BJ (cell line): ENCODE measurements at regions not wholly inside any gene's neighbourhood (a gene's known extent, or its start where the extent isn't known, plus 50 kb on each side); places are given as distances from the start of the nearest gene placed in this dataset.

Experiments used
- CTCF ChIA-PET: fragments of 350-600 bp; formaldehyde crosslinking; extraction: SDS; loops from one replicate; lab custom pipeline; 2021; ENCODE audit warnings: antibody characterized with exemption, inconsistent platforms; lab: Yijun Ruan, JAX
- POLR2A ChIA-PET: fragments of 300-600 bp; sonication (Branson Sonifier 250); formaldehyde crosslinking; extraction: SDS; loops from one replicate; lab custom pipeline; 2021; ENCODE audit warnings: antibody characterized with exemption; lab: Charles Lee
- DNase-seq: peaks from one replicate; pipeline ENCODE4 v3.0.0-alpha.2; 2011; ENCODE audit warnings: low read depth
- H3K27me3 ChIP-seq: 2 replicates; pipeline ENCODE4 v1.6.0; 2011; ENCODE audit warnings: low read length; ENCODE audit not compliant: control insufficient read depth, insufficient read depth
- H3K36me3 ChIP-seq: 2 replicates; pipeline ENCODE4 v1.5.1; 2011; ENCODE audit warnings: low read length; ENCODE audit not compliant: control insufficient read depth, insufficient read depth
- H3K4me3 ChIP-seq: 2 replicates; pipeline ENCODE4 v1.5.1; 2011; ENCODE audit warnings: low read depth, mild to moderate bottlenecking, control low read depth, low read length
- CTCF ChIP-seq: IDR thresholded peaks from 2 replicates; pipeline ENCODE4 v1.5.1; 2011; ENCODE audit warnings: low read depth, mild to moderate bottlenecking, control low read depth, inconsistent platforms, low read length, moderate library complexity; ENCODE audit not compliant: insufficient read depth

GRCh38 chr4:159777689-159778088, 674.8 kb downstream of the RAPGEF2 start:
- no peaks in the 10 kb centered on the region for H3K27me3 ChIP-seq

DNA sequence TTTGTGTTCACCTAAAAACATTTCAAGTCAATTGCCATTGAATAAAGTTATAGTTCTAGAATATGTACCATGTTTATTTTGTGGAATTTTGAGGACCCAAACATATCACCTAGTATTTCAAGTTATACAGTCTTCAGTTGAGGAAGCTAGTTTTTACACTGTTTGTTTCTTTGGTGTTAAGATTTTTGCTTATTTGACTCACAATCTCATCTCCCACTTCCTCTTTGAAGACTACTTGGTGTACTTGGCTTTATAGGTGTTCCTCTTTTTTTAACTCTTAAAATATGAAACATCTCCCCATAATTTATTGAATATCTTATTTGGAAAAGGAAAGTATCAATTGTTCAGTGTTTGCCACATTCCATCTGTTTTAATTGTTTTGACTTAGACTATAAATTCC, 675.4 kb downstream of the RAPGEF2 start:
- POLR2A ChIA-PET, result no interaction called here
- Histone ChIP-seq H3K27me3 (no peaks in the 10 kb centered on the region), H3K4me3 (no peak overlapping the region), H3K36me3 (no peaks in the 10 kb centered on the region)
- no peak for TF ChIP-seq CTCF
- CTCF ChIA-PET, result no interaction called here
- no peak for DNase-seq

More at GRCh38 chr4:159777689-159778088, 674.8 kb downstream of the RAPGEF2 start:
- Histone ChIP-seq H3K4me3 (no peak overlapping the region), H3K36me3 (no peaks in the 10 kb centered on the region)
- no peak for TF ChIP-seq CTCF
- no peak for DNase-seq
- ChIA-PET CTCF (interaction anchor here (0.6 kb wide), 1 partner anchor 147 kb away, joined by 3 read pairs; no protein-coding TSS in a partner anchor), POLR2A (no interaction called here)

DNA sequence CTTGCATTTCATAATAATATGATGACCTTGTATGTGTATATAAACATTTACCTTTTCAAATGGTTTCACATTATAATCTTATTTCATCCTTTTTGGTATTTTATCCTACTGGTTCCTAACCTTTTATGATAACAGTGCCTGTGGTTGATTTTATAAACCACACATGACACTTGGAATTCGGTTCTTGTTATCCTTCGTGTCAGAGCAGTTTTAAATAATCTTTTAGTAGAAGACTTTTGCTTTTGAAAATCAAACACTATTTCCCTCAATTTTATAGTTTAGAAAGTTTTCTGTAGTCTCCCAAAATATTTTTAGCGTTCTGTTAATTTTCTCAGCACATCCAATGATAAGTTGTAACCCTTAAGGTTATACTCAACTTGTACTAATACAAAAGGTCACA, 676.8 kb downstream of the RAPGEF2 start:
- TF ChIP-seq CTCF, result no peak
- POLR2A ChIA-PET, result no interaction called here
- no peaks in the 10 kb centered on the region for H3K27me3 ChIP-seq
- H3K4me3 ChIP-seq, result no peak overlapping the region
- no peaks in the 10 kb centered on the region for H3K36me3 ChIP-seq
- no peak for DNase-seq
- CTCF ChIA-PET, result no interaction called here

- POLR2A ChIA-PET, result no interaction called here
- Histone ChIP-seq H3K27me3 (no peaks in the 10 kb centered on the region), H3K4me3 (no peak overlapping the region), H3K36me3 (no peaks in the 10 kb centered on the region)
- no peak for DNase-seq
- TF ChIP-seq CTCF, result no peak
- CTCF ChIA-PET, result no interaction called here
Observed at GRCh38 chr4:159780196-159780922, 677.5 kb downstream of the RAPGEF2 start.

DNA sequence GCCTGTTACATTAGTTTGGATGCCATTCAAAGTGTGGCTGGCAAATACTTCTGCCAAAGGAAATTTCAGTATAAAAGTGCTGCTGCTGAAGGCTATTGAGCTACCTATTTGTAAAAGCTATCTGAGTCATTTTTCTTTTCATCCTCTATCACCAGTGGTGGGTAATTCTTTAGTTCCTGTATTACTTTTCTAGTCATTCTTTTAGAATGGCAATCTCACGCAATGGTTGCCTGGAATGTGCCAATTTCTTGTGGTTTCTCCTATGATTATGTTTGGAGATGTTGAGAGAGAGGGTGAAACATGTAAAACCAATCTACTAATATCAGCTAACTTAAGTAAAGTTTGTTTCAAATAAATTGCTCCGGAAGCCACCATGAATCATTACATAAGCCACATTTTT, 685.0 kb downstream of the RAPGEF2 start:
- no peak for DNase-seq
- Histone ChIP-seq H3K36me3 (no peaks in the 10 kb centered on the region), H3K27me3 (no peaks in the 10 kb centered on the region), H3K4me3 (no peak overlapping the region)
- no peak for TF ChIP-seq CTCF
- POLR2A ChIA-PET, result no interaction called here
- CTCF ChIA-PET, result no interaction called here
